Lower lobe of right lung (tissue), 2 donors: ENCODE measurements at regions not wholly inside any gene's neighbourhood (a gene's known extent, or its start where the extent isn't known, plus 50 kb on each side); places are given as distances from the start of the nearest gene placed in this dataset.

Experiments used
- ATAC-seq, 2 donors: fragments of 200-7000 bp; cut with Tn5 transposase; one replicate each; pipeline ENCODE4 v1.9.1; 2020 to 2022; ENCODE audit warnings: mild to moderate bottlenecking in 2 of 2, moderate library complexity in 2 of 2
- DNase-seq: peaks from one replicate; pipeline ENCODE4 v3.0.0-alpha.2; 2020
- H3K27ac ChIP-seq: fragments of 200-600 bp; one replicate; pipeline ENCODE4 v1.8.0; 2022
- H3K27me3 ChIP-seq: fragments of 200-600 bp; one replicate; pipeline ENCODE4 v1.8.0; 2022; ENCODE audit warnings: low read depth
- H3K36me3 ChIP-seq: fragments of 200-600 bp; one replicate; pipeline ENCODE4 v1.8.0; 2022; ENCODE audit warnings: mild to moderate bottlenecking
- H3K4me1 ChIP-seq: fragments of 200-600 bp; one replicate; pipeline ENCODE4 v1.8.0; 2022
- H3K4me3 ChIP-seq: fragments of 200-600 bp; one replicate; pipeline ENCODE4 v1.8.0; 2022; ENCODE audit warnings: mild to moderate bottlenecking
- H3K9me3 ChIP-seq: fragments of 200-600 bp; one replicate; pipeline ENCODE4 v1.8.0; 2022
- CTCF ChIP-seq: fragments of 200-600 bp; IDR thresholded peaks from one replicate; pipeline ENCODE4 v1.8.0; 2022; ENCODE audit warnings: antibody characterized with exemption, mild to moderate bottlenecking
- intact Hi-C: fragments of 100-400 bp; cut with DNase I; formaldehyde crosslinking; loops from one replicate; pipeline ENCODE4 v1.11.0; 2022
- donor health status: DM: no; HTN: yes; CAD: no; lungs with severe emphysema.

- H3K9me3 ChIP-seq, result no peaks in the 10 kb centered on the region
- no peaks in the 10 kb centered on the region for H3K4me1 ChIP-seq
- DNase-seq (no peak), ATAC-seq (no peak)
- no peak overlapping the region for H3K4me3 ChIP-seq
- no peak for TF ChIP-seq CTCF
- no peaks in the 10 kb centered on the region for H3K36me3 ChIP-seq
- intact Hi-C loops, result no loop called here
- H3K27ac ChIP-seq, result no peak overlapping the region
- H3K27me3 ChIP-seq, result no peaks in the 10 kb centered on the region
Measured at GRCh38 chr6:147707524-147707923, 199.0 kb downstream of the SAMD5 start.

GRCh38 chr6:147708170-147708569, 199.7 kb downstream of the SAMD5 start:
- no peaks in the 10 kb centered on the region for H3K27me3 ChIP-seq
- H3K4me1 ChIP-seq, result no peaks in the 10 kb centered on the region
- DNase-seq, result no peak
- no peak overlapping the region for H3K27ac ChIP-seq
- H3K36me3 ChIP-seq, result no peaks in the 10 kb centered on the region
- no peak overlapping the region for H3K4me3 ChIP-seq
- intact Hi-C loops, result no loop called here
- H3K9me3 ChIP-seq, result no peaks in the 10 kb centered on the region
- TF ChIP-seq CTCF, result no peak
- ATAC-seq, result no peak

GRCh38 chr6:147709396-147710272, 201.1 kb downstream of the SAMD5 start:
- Histone ChIP-seq H3K27me3 (no peaks in the 10 kb centered on the region), H3K4me3 (no peak overlapping the region), H3K36me3 (no peaks in the 10 kb centered on the region), H3K27ac (no peak overlapping the region), H3K4me1 (no peaks in the 10 kb centered on the region), H3K9me3 (no peaks in the 10 kb centered on the region)
- intact Hi-C loops, result no loop called here
- DNase-seq (no peak), ATAC-seq (no peak)
- no peak for TF ChIP-seq CTCF

- ATAC-seq, result no peak
- DNase-seq, result no peak
Measured at GRCh38 chr6:147710890-147711289, 202.4 kb downstream of the SAMD5 start.

GRCh38 chr6:147711476-147711875, 203.0 kb downstream of the SAMD5 start:
- Histone ChIP-seq H3K27ac (no peak overlapping the region), H3K27me3 (no peaks in the 10 kb centered on the region), H3K36me3 (no peaks in the 10 kb centered on the region), H3K4me1 (no peaks in the 10 kb centered on the region), H3K4me3 (no peak overlapping the region), H3K9me3 (no peaks in the 10 kb centered on the region)
- DNase-seq, result no peak
- TF ChIP-seq CTCF, result no peak
- intact Hi-C loops, result no loop called here
- ATAC-seq, result no peak

More at GRCh38 chr6:147710890-147711289, 202.4 kb downstream of the SAMD5 start:
- no peaks in the 10 kb centered on the region for H3K4me1 ChIP-seq
- no peaks in the 10 kb centered on the region for H3K36me3 ChIP-seq
- H3K27ac ChIP-seq, result no peak overlapping the region
- TF ChIP-seq CTCF, result no peak
- H3K4me3 ChIP-seq, result no peak overlapping the region
- H3K27me3 ChIP-seq, result no peaks in the 10 kb centered on the region
- H3K9me3 ChIP-seq, result no peaks in the 10 kb centered on the region
- intact Hi-C loops, result no loop called here
